A673 (cell line): ENCODE measurements at regions not wholly inside any gene's neighbourhood (a gene's known extent, or its start where the extent isn't known, plus 50 kb on each side); places are given as distances from the start of the nearest gene placed in this dataset.

Source experiments
- EZH2 ChIP-seq: fragments of 200-600 bp; sonication (generic); IDR thresholded peaks from 2 replicates; pipeline ENCODE4 v1.6.1; 2017; ENCODE audit warnings: borderline replicate concordance, low read depth, mild to moderate bottlenecking, mixed read lengths, antibody characterized with exemption, low read length; ENCODE audit not compliant: poor library complexity, severe bottlenecking
- TF ChIP-seq, protein P1 (sequence below): fragments of 300-800, 200-600 bp; sonication (generic); conservative IDR thresholded peaks from 2 replicates; pipeline ENCODE4 v1.5.1; 2017; ENCODE audit warnings: low read depth, mild to moderate bottlenecking, antibody characterized with exemption, low read length, moderate library complexity, mixed read lengths

DNA sequence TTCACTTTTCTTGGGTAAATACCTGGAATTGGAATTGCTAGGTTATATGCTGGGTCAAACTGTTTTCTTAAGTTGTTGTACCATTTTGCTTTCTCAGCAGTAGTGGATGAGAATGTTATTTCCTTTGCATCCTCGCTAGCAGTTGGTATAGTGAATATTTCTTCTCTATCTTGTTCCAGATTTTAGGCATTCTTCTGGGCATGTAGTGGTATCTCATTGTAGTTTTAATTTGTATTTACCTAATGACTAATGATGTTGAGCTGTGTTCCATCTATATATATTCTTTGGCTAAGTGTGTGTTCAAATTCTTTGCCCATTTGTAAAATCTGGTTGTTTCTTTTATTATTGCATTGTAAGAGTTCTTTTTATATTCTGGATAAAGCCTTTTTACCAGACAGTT is 333.3 kb downstream of the MAT2B start:
- TF ChIP-seq, protein P1, sequence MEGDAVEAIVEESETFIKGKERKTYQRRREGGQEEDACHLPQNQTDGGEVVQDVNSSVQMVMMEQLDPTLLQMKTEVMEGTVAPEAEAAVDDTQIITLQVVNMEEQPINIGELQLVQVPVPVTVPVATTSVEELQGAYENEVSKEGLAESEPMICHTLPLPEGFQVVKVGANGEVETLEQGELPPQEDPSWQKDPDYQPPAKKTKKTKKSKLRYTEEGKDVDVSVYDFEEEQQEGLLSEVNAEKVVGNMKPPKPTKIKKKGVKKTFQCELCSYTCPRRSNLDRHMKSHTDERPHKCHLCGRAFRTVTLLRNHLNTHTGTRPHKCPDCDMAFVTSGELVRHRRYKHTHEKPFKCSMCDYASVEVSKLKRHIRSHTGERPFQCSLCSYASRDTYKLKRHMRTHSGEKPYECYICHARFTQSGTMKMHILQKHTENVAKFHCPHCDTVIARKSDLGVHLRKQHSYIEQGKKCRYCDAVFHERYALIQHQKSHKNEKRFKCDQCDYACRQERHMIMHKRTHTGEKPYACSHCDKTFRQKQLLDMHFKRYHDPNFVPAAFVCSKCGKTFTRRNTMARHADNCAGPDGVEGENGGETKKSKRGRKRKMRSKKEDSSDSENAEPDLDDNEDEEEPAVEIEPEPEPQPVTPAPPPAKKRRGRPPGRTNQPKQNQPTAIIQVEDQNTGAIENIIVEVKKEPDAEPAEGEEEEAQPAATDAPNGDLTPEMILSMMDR, result no peak
- no peak for TF ChIP-seq EZH2
